HL-60 (cell line): ENCODE measurements at regions not wholly inside any gene's neighbourhood (a gene's known extent, or its start where the extent isn't known, plus 50 kb on each side); places are given as distances from the start of the nearest gene placed in this dataset.

ENCODE experiments used
- DNase-seq, 2 experiments: peaks; one replicate each; pipeline ENCODE4 v3.0.0-alpha.2; 2010 to 2020; ENCODE audit warnings: low read depth in 1 of 2, low spot score in 1 of 2
- H3K27ac ChIP-seq: fragments of 250-450 bp; sonication (Bioruptor Pico); replicated peaks from 2 replicates; pipeline ENCODE4 v1.5.1; 2020; ENCODE audit warnings: mild to moderate bottlenecking, moderate library complexity
- H3K27me3 ChIP-seq: fragments of 250-450 bp; sonication (Bioruptor Pico); 2 replicates; pipeline ENCODE4 v1.5.1; 2021; ENCODE audit warnings: mild to moderate bottlenecking, moderate library complexity; ENCODE audit not compliant: insufficient read depth, poor library complexity, severe bottlenecking
- H3K4me3 ChIP-seq: replicated peaks from 2 replicates; pipeline ENCODE4 v1.5.1; 2011; ENCODE audit warnings: mild to moderate bottlenecking, control low read depth, low read length; ENCODE audit not compliant: insufficient read depth
- CTCF ChIP-seq: IDR thresholded peaks from one replicate; pipeline ENCODE4 v1.5.1; 2011; ENCODE audit warnings: low read length, control low read depth, inconsistent platforms; ENCODE audit not compliant: insufficient read depth
- GABPA ChIP-seq: IDR thresholded peaks from 2 replicates; pipeline ENCODE4 v1.6.1; 2012; ENCODE audit warnings: low read depth
- POLR2AphosphoS5 ChIP-seq: IDR thresholded peaks from 2 replicates; pipeline ENCODE4 v1.6.1; 2012; ENCODE audit warnings: low read depth
- REST ChIP-seq: IDR thresholded peaks from 2 replicates; pipeline ENCODE4 v1.6.1; 2012; ENCODE audit warnings: low read depth; ENCODE audit not compliant: insufficient replicate concordance
- SPI1 ChIP-seq: IDR thresholded peaks from 2 replicates; pipeline ENCODE4 v1.6.1; 2012; ENCODE audit warnings: low read depth, mild to moderate bottlenecking, borderline replicate concordance

GRCh38 chr9:38286766-38287165 lies 105.7 kb upstream of the ALDH1B1 start:
- Histone ChIP-seq H3K27ac (no peak overlapping the region), H3K4me3 (no peak overlapping the region), H3K27me3 (no peaks in the 10 kb centered on the region)
- DNase-seq = no peak
- no peak for TF ChIP-seq POLR2AphosphoS5
- no peak for TF ChIP-seq GABPA
- no peak for TF ChIP-seq SPI1
- no peak for TF ChIP-seq CTCF

- TF ChIP-seq CTCF (no peak), GABPA (no peak)
- H3K27me3 ChIP-seq = no peaks in the 10 kb centered on the region
These were observed 106.1 kb upstream of the ALDH1B1 start for GRCh38 chr9:38286357-38286756.

GRCh38 chr9:38285236-38285635 lies 107.3 kb upstream of the ALDH1B1 start:
- Histone ChIP-seq H3K27ac (no peak overlapping the region), H3K4me3 (no peak overlapping the region), H3K27me3 (no peaks in the 10 kb centered on the region)
- no peak for DNase-seq
- no peak for TF ChIP-seq POLR2AphosphoS5
- no peak for TF ChIP-seq GABPA
- no peak for TF ChIP-seq SPI1
- no peak for TF ChIP-seq CTCF
- no peak for TF ChIP-seq REST

More at GRCh38 chr9:38286357-38286756, 106.1 kb upstream of the ALDH1B1 start:
- Histone ChIP-seq H3K27ac (no peak overlapping the region), H3K4me3 (no peak overlapping the region)
- DNase-seq = no peak

GRCh38 chr9:38284588-38285051 lies 107.9 kb upstream of the ALDH1B1 start:
- Histone ChIP-seq H3K27ac (no peak overlapping the region), H3K4me3 (no peak overlapping the region), H3K27me3 (no peaks in the 10 kb centered on the region)
- no peak for TF ChIP-seq REST
- no peak for TF ChIP-seq GABPA
- TF ChIP-seq SPI1 = no peak
- no peak for DNase-seq
